Common myeloid progenitor, CD34-positive (primary cell): ENCODE measurements at regions not wholly inside any gene's neighbourhood (a gene's known extent, or its start where the extent isn't known, plus 50 kb on each side); places are given as distances from the start of the nearest gene placed in this dataset.

Experiments
- CTCF ChIA-PET: fragments of 350-600 bp; sonication (Branson Sonifier 250); formaldehyde crosslinking; loops from one replicate; lab custom pipeline; 2021; ENCODE audit warnings: antibody characterized with exemption; lab: Charles Lee
- POLR2A ChIA-PET: fragments of 350-600 bp; sonication (Branson Sonifier 250); formaldehyde crosslinking; loops from one replicate; lab custom pipeline; 2021; ENCODE audit warnings: antibody characterized with exemption; lab: Charles Lee
- DNase-seq, 3 donors: peaks; one replicate each; pipeline versions ENCODE4 v3.0.0 to v3.0.0-alpha.2; 2013
- H3K27ac ChIP-seq, 2 experiments: 1 replicate in 1 of 2; 2 replicates in 1 of 2; pipeline ENCODE4 v1.7.0; 2013; ENCODE audit warnings: inconsistent platforms in 2 of 2, low read length in 2 of 2, mild to moderate bottlenecking in 2 of 2, low read depth in 1 of 2, moderate library complexity in 1 of 2; ENCODE audit not compliant: severe bottlenecking in 2 of 2, insufficient read depth in 1 of 2, poor library complexity in 1 of 2
- H3K27me3 ChIP-seq, 5 experiments: replicated peaks in 2 of 5; 1 replicate in 3 of 5; 2 replicates in 2 of 5; pipeline versions ENCODE4 v1.6.1 to v1.7.0; 2013; ENCODE audit warnings: low read length in 4 of 5, mild to moderate bottlenecking in 2 of 5, moderate library complexity in 2 of 5, inconsistent platforms in 1 of 5; ENCODE audit not compliant: insufficient read depth in 5 of 5, control insufficient read depth in 4 of 5
- H3K36me3 ChIP-seq, 4 experiments: 1 replicate in 2 of 4; 2 replicates in 2 of 4; pipeline versions ENCODE4 v1.6.1 to v1.7.0; 2013; ENCODE audit warnings: low read length in 3 of 4, control low read depth in 1 of 4, mild to moderate bottlenecking in 1 of 4; ENCODE audit not compliant: control insufficient read depth in 4 of 4, insufficient read depth in 4 of 4
- H3K4me1 ChIP-seq, 4 experiments: 1 replicate in 3 of 4; 2 replicates in 1 of 4; pipeline versions ENCODE4 v1.6.1 to v1.7.1; 2013; ENCODE audit warnings: low read length in 3 of 4, mild to moderate bottlenecking in 3 of 4, control low read depth in 1 of 4, inconsistent platforms in 1 of 4, moderate library complexity in 1 of 4; ENCODE audit not compliant: control insufficient read depth in 4 of 4, insufficient read depth in 4 of 4; ENCODE audit errors: control extremely low read depth in 1 of 4
- H3K4me3 ChIP-seq, 7 experiments: 1 replicate in 4 of 7; 2 replicates in 3 of 7; pipeline versions ENCODE4 v1.5.1 to v1.7.0; 2013; ENCODE audit warnings: mild to moderate bottlenecking in 7 of 7, low read length in 6 of 7, moderate library complexity in 6 of 7, inconsistent platforms in 2 of 7, low read depth in 2 of 7, control low read depth in 1 of 7; ENCODE audit not compliant: insufficient read depth in 4 of 7, control insufficient read depth in 1 of 7; ENCODE audit errors: extremely low read depth in 1 of 7
- H3K9me3 ChIP-seq, 5 experiments: 1 replicate in 4 of 5; 2 replicates in 1 of 5; pipeline versions ENCODE4 v1.6.1 to v1.7.1; 2013; ENCODE audit warnings: low read length in 4 of 5, mild to moderate bottlenecking in 2 of 5, inconsistent platforms in 1 of 5, low read depth in 1 of 5, moderate library complexity in 1 of 5; ENCODE audit not compliant: control insufficient read depth in 4 of 5, insufficient read depth in 2 of 5; ENCODE audit errors: control extremely low read depth in 1 of 5
- WGBS: methylation state at CpG from one replicate; pipeline ENCODE4 v1.1.5; 2013; ENCODE audit not compliant: insufficient coverage; 5-methylcytosine and 5-hydroxymethylcytosine counted together

GRCh38 chr2:8570637-8571036, 111.2 kb upstream of the ID2 start:
- ChIA-PET POLR2A (no interaction called here), CTCF (interaction anchor here (2.3 to 5.7 kb wide), 2 partner anchors 13 to 22 kb away, joined by 11 to 36 read pairs; no protein-coding TSS in a partner anchor)
- 98% methylated on average over 9 of the region's 14 CpGs for WGBS
- no peak for DNase-seq
- H3K4me1 ChIP-seq, result peaks cover 0 to 33% (median 22%) of the 10 kb centered on the region in 4 experiments
- no peaks in the 10 kb centered on the region for H3K9me3 ChIP-seq
- H3K36me3 ChIP-seq, result no peaks in the 10 kb centered on the region
- no peaks in the 10 kb centered on the region for H3K27me3 ChIP-seq
- no peak overlapping the region for H3K4me3 ChIP-seq
- H3K27ac ChIP-seq, result no peak overlapping the region

- Histone ChIP-seq H3K27ac (no peak overlapping the region), H3K27me3 (no peaks in the 10 kb centered on the region), H3K9me3 (no peaks in the 10 kb centered on the region), H3K4me3 (no peak overlapping the region), H3K36me3 (no peaks in the 10 kb centered on the region), H3K4me1 (peaks cover 0 to 41% (median 29%) of the 10 kb centered on the region in 4 experiments)
- 95% methylated on average over 12 of the region's 13 CpGs for WGBS
- POLR2A ChIA-PET, result interaction anchor here (1.2 kb wide), 1 partner anchor 9 kb away, joined by 3 read pairs; no protein-coding TSS in a partner anchor
- DNase-seq, result no peak
- CTCF ChIA-PET, result interaction anchor here (2.3 to 5.7 kb wide), 2 partner anchors 13 to 22 kb away, joined by 11 to 36 read pairs; no protein-coding TSS in a partner anchor
Observed at GRCh38 chr2:8571301-8571791, 110.5 kb upstream of the ID2 start.

- DNase-seq, result no peak
- H3K27ac ChIP-seq, result no peak overlapping the region
- H3K4me1 ChIP-seq, result peaks cover 0 to 47% (median 35%) of the 10 kb centered on the region in 4 experiments
- H3K27me3 ChIP-seq, result no peaks in the 10 kb centered on the region
- ChIA-PET CTCF (interaction anchor here (1.0 to 5.7 kb wide), 3 partner anchors 12 to 23 kb away, joined by 3 to 36 read pairs (median 11); no protein-coding TSS in a partner anchor), POLR2A (interaction anchor here (0.9 to 1.2 kb wide), 2 partner anchors 9 to 106 kb away, joined by 3 to 4 read pairs; no protein-coding TSS in a partner anchor)
- no peaks in the 10 kb centered on the region for H3K9me3 ChIP-seq
- no peak overlapping the region for H3K4me3 ChIP-seq
- no peaks in the 10 kb centered on the region for H3K36me3 ChIP-seq
- WGBS, result 93% methylated on average over 10 of the region's 10 CpGs
Observed at GRCh38 chr2:8571792-8572499, 109.9 kb upstream of the ID2 start.

GRCh38 chr2:8572712-8573233, 109.1 kb upstream of the ID2 start:
- ChIA-PET POLR2A (interaction anchor here (0.9 kb wide), 1 partner anchor 105 kb away, joined by 4 read pairs; no protein-coding TSS in a partner anchor), CTCF (interaction anchor here (0.9 to 5.7 kb wide), 5 partner anchors 11 to 67 kb away, joined by 3 to 36 read pairs (median 11); no protein-coding TSS in a partner anchor)
- H3K4me1 ChIP-seq, result peaks cover 0 to 54% (median 38%) of the 10 kb centered on the region in 4 experiments
- no peak overlapping the region for H3K27ac ChIP-seq
- H3K4me3 ChIP-seq, result no peak overlapping the region
- no peak for DNase-seq
- H3K36me3 ChIP-seq, result no peaks in the 10 kb centered on the region
- H3K9me3 ChIP-seq, result no peaks in the 10 kb centered on the region
- 98% methylated on average over 10 of the region's 12 CpGs for WGBS
- no peaks in the 10 kb centered on the region for H3K27me3 ChIP-seq

GRCh38 chr2:8573234-8573941, 108.5 kb upstream of the ID2 start:
- Histone ChIP-seq H3K4me1 (peaks cover 0 to 60% (median 40%) of the 10 kb centered on the region in 4 experiments), H3K9me3 (no peaks in the 10 kb centered on the region), H3K27me3 (no peaks in the 10 kb centered on the region), H3K36me3 (no peaks in the 10 kb centered on the region), H3K27ac (no peak overlapping the region), H3K4me3 (no peak overlapping the region)
- 99% methylated on average over 15 of the region's 22 CpGs for WGBS
- CTCF ChIA-PET, result interaction anchor here (0.9 to 5.7 kb wide), 8 partner anchors 10 to 66 kb away, joined by 3 to 36 read pairs (median 10); no protein-coding TSS in a partner anchor
- POLR2A ChIA-PET, result interaction anchor here (0.9 kb wide), 1 partner anchor 105 kb away, joined by 4 read pairs; no protein-coding TSS in a partner anchor
- no peak for DNase-seq

GRCh38 chr2:8573942-8574195, 108.0 kb upstream of the ID2 start:
- Histone ChIP-seq H3K4me3 (no peak overlapping the region), H3K27me3 (no peaks in the 10 kb centered on the region), H3K27ac (no peak overlapping the region), H3K4me1 (peaks cover 0 to 64% (median 44%) of the 10 kb centered on the region in 4 experiments), H3K9me3 (no peaks in the 10 kb centered on the region), H3K36me3 (no peaks in the 10 kb centered on the region)
- DNase-seq, result no peak
- ChIA-PET POLR2A (no interaction called here), CTCF (interaction anchor here (0.9 to 5.7 kb wide), 8 partner anchors 8 to 29 kb away, joined by 4 to 36 read pairs (median 9); no protein-coding TSS in a partner anchor)
- WGBS, result 96% methylated on average over 9 of the region's 9 CpGs
